ENCODE measurements at regions not wholly inside any gene's neighbourhood (a gene's known extent, or its start where the extent isn't known, plus 50 kb on each side); places are given as distances from the start of the nearest gene placed in this dataset.
A peak's percentile ranks its signal among the peaks of the same experiment; 100 is the strongest.
"Not testable (repeated sequence)": the region's sequence is repeated elsewhere in the genome, so short reads cannot be mapped to it uniquely, and the experiment has no call there.

DNA sequence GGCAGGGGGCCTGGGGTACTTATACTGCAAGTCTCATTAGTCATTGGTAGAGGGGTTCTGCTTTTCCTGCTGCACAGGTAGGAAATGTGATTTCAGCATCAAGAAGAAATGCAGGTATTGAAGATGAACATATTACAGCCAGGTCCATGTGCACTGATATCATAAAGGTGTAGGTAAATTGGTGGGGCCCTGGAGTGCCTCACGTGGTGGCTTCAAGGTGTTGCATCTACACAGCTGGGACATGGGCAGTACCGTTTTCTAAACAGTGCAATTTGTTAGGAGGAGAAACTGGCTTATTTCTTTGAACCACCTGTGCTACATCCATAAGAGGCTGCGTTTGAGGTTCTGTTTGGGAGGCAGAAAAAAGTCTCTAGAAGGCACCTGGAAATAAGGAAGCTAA is 618.1 kb upstream of the RBFOX1 start:
- DNase-seq = no peak

DNA sequence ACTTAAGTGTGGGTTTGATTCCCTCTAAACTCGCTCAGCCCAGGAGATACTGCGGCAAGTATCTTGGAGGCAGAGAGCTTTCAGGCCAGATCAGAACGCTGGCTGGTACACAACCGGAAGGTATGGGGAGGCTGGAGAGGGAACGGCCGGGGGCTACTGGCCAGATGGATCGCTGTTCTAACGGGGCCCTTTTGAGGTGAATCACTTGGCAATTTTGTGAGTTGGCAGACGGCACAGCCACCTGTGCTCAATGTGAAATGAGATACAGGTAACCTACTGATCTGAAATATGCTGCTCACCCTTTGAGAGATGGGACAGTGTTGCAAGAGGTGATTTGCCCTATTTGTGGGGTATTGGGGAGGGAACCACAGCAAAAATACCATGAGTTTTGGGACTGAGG is 622.9 kb upstream of the RBFOX1 start:
- no peak for DNase-seq

DNA sequence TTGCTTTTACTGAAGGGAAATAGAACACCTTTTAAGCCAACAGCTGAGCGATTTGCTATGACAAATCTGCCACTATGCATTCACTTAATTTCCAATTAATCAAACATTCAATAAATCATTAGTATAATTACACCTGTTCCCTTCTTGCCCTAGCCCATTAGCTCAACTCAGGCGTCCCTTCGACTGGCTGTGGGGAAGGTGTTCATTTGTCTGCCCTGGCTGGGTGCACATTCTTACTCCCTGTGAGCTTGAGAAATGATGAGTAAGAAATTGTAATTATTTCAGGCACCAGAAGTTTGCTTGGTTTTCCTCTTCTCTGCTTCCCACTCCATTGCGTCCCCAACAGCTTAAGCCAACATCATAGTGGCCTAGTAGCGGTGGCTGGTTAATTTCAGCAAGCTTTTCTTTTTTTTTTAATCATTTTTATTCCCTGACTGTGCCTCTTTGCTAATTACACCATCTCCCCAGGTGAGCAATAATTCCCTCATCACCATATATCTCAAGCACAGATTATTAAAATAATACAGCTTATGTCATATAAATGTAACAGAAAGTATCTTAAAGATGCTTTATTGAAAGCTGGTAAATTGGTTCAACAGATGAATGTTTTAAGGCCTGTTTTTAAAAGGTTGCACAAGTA is 623.9 kb upstream of the RBFOX1 start:
- no peak for DNase-seq

DNA sequence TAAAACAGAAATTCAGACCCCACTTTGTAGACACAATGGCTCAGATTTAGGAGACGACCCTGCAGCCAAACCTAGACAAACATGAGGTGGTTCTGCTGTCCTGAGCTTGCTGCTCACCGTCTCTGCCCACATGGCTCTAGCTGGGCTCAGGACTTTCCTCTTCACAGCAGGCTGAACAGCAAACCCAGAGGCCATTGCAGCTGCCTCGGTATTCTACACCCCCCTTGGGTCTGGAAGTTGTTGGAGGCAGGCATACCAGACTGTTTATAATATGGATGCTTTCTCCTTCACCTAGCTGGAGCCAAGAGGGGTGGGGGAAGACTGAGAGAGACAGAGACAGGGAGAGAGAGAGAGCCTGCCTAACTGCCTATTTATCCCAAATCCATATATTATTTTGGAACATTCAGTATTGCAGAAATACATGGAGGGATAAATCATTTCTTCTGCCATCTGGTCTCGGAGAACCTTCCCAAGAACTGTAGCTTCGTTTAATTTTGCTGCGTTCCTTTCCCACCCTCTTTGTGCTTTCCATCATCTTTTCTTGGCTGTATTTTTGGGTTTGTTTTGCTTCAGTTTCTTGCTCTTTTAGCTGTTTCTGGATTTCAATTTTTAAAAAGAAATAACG is 628.2 kb upstream of the RBFOX1 start:
- no peak for DNase-seq

DNA sequence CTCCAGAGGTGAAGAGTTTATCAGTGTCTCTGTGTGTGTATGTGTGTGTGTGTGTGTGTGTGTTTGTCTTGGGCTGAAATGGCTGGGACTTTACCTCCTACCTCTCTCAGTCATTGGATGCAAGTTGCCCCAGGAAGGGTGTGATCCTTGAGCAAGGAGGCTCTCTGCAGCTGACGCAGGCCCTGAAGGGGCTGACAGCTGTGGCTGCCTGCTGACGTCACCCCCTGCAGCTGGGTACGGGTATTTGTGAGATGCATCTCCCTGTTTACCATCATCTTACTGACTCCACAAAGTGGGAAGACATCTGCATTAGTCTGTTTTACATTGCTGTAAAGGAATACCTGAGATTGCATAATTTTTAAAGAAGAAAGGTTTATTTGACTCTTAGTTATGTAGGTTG is 631.5 kb upstream of the RBFOX1 start:
- DNase-seq = no peak

DNA sequence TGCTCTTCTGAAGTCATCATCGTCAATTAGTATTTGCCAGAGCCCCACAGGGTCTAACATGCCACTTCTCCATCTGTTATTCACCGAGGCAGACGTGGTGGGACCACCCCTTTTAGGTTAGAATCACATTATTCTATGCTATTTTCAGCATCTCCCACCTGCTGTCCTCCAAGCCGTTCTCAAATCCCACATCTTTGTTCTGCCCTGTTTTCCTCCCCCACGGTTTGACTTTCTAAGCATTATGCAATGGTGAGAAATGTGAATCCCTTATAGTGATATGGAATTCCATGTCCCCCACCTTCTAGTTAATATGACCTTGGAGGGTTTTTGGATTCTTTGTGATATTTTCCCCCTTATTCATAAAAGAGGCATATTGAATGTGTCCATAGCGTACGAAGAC is 634.1 kb upstream of the RBFOX1 start:
- no peak for DNase-seq

DNA sequence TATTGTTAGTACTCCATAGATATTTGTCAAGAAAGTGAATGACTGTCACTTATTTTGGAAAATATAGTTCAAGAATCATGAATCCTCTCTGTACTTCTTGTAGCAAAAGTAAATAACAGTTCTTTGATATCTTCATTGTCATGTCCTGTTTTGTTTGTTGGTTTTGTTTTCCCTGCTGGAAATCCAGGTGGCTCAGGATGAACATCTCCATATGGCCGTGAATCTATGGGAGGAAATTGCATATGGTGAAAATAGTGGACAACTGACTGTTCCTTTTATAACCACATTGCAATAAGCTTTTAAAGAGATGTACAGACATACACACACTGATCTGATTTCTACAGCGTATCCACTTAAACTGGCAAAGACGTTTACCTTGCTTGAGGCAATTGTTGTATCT is 637.0 kb upstream of the RBFOX1 start:
- no peak for DNase-seq

DNA sequence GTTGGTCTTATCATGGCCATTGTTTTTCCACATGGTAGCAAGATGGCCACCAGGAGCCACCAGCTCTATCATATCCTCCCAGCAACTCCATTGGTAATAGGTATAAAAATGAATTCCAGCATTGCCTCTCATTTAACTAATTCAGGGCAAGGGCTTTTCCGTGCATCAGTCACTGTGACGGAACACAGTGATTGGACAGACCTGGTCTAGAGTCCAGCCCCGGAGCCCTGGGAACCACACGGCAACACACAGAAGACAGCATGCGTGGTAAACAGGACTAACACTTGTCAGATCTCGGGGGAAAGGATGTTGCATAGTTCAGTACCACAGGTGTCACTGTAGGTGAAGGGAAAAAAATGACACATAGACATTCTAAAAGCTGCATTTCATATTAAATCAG is 638.0 kb upstream of the RBFOX1 start:
- no peak for DNase-seq

DNA sequence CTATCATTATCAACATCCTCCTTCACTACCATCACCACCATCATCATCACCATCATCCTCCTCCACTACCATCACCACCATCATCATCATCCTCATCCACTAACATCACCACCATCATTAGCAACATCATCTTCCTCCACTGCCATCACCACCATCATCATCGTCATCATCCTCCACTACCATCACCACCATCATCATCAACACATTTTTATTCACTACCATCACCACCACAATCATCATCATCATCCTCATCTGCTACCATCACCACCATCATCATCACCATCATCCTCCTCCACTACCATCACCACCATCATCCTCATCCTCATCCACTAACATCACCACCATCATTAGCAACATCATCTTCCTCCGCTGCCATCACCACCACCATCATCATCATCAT is 639.2 kb upstream of the RBFOX1 start:
- DNase-seq = not testable (repeated sequence)

DNA sequence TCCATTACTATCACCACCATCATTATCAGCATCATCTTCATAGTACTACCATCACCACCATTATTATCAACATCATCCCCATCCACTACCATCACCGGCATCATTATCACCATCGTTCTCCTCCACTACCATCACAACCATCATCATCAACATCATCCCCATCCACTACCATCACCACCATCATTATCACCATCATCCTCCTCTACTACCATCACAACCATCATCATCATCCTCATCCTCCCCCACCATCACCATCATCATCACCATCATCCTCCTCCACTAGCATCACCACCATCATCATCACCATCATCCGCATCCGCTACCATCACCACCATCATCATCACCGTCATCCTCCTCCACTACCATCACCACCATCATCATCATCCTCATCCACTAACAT is 639.8 kb upstream of the RBFOX1 start:
- no peak for DNase-seq

DNA sequence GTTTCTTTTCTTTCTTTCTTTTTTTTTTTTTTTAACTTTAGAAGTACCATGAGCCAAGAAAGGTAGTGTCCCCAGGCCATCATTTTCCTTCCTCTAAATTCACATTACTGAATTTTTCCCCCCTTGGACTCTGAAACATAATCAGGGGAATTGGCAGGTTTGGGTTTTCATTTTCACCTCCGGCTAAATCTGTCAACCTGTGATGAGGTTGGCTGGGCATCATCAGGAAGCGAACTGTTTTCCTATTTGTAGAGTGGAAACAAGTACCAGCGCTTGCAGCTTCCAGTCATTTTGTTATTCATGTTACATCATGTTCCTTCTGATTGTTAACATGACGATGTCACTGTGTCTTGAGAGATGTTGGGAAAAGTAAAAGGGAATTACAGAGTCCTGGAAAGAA is 641.9 kb upstream of the RBFOX1 start:
- no peak for DNase-seq

DNA sequence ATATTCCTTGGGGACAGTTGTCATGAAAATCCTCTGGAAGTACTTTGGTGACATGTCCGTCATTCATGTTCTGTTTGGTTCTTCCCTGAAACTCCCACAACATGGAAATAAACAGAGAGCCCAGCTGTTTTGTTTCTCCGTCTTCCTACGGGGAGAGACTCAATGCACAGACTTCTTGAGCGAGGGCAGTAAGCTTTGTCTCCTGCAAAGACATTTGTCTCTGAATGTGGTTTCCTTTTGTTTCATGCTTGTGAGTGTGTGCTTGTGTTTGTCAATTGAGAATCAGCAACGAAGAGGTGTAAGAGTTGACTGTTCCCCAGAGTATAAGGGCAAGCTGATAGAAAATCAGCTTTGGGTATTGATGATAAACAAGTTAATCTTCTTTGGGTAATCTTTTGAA is 643.0 kb upstream of the RBFOX1 start:
- DNase-seq = no peak

DNA sequence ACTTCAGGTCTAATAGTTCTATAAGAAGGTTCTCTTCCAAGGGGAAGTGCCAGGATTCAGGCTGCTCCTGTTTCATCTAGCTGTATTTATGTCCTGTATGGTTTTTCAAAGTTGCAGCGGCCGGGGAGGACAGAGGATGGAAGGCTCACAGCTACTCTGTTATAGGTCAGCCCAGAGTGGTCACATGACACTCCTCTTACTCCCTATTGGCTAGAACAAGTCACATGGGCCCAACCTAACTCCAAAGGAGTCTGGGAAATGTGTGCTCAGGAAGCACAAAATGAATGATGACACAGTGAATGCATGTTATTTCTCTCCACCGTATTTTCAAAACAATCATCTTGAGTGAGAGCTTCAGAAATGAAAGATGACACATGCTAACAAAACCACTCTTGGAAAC is 645.1 kb upstream of the RBFOX1 start:
- DNase-seq = no peak

DNA sequence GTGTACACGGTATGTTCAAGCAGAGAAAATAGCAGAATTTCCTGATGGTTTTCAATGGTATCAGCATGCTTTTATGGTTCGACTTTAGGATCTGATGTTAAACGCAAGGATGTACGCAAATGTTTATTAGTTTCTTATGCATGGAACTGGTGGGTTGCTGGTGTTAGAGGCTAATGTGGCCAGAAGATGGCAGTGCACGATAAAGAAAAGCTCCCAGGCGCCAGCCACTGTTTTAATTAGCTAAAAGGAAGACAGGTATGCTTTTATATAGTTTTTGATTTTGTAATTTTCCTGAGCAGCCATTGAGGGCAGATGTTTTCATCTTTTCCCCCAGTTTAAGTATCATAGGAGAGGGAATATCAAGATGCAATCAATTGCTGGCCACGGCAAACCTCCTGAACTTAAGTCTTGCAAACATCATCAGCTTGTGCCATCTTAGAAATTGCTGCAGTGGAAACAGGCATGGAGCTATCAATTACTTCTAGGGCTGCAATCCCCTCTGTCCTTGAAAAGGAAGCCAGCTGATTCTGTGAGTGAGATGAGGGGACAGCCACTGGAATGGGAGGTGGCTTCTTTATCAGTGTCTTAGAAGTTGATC is 648.5 kb upstream of the RBFOX1 start:
- no peak for DNase-seq

DNA sequence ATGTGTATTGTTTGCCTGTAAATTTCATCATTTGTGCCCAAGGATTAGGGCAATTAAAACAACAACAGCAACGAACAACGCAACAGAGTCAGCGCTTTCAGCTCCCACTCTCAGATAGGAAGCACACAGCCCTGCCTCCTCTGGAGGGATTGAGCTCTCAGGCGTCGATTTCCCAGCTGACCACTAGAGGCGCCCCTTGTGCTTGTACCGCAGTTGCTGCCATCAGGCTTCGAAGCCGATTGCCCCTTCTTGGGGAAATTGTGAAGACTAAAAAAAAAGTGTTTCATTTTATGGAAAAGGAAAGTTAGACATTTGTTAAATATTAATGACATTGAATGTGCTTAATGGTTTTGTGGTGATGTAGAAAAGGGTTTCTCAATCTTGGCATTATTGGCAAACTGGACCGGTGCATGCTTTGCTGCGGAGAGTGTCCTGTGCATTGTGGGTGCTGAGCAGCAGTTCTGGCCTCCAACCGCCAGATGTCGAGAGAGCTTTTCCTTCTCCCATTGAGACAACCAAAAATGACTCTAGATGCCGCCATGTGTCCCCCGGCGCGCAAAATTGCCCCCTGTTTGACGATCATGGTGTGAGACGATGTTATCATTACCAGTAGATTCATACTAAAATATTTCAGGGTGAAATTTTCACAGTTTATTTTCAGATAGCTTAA is 650.4 kb upstream of the RBFOX1 start:
- DNase-seq = peak; percentile 8

DNA sequence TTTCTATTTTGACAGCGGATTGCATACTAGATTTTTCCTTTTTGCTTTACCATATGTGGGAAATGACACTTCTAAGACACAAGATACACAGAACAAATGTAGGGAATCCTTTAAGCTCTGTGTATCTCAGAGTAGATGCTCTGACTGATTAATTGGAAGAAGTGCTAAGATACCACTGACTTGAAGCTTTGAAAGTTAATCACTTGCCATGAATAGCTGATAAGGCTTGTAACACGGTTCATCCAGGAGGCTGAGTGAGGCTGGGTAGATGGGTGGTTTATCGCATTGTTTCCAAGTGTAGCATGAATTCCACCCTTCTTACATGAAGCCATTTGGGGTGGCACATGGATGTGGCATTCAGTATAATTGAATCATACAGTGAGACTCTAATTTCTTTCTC is 654.1 kb upstream of the RBFOX1 start:
- DNase-seq = no peak

DNA sequence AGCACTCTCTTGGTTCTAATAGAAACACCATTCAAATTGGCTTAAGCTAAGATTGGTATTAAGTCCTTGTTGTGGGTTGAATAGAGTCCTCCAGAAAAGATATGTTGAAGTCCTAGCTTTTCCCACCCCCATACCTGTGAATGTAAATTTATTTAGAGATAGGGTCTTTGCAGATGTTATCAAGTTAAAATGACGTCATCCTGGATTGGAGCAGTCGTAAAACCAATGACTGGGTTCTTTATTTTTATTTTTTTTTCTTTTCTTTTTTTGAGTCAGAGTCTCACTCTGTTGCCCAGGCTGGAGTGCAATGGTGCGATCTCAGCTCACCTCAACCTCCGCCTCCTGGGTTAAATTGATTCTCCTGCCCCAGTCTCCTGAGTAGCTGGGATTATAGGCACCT is 658.6 kb upstream of the RBFOX1 start:
- DNase-seq = no peak

DNA sequence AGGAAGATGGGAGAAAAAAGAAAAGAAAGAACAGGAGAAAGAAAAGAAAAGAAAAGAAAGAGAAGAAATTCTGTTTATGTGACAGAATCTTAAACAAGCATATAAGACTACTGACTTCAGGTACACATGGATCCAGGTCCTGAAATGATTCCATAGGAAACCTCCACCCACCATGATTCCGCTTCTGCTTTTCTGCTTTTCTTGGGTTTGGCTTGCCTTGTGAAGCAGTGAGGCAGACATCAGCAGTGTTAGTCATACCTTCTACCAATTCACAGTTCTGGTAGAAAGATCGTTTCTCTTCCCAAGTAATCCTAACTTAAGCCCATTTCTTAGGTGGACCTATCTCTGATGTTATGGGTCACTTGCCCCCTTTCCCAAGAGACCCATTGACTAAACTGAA is 660.1 kb upstream of the RBFOX1 start:
- no peak for DNase-seq

DNA sequence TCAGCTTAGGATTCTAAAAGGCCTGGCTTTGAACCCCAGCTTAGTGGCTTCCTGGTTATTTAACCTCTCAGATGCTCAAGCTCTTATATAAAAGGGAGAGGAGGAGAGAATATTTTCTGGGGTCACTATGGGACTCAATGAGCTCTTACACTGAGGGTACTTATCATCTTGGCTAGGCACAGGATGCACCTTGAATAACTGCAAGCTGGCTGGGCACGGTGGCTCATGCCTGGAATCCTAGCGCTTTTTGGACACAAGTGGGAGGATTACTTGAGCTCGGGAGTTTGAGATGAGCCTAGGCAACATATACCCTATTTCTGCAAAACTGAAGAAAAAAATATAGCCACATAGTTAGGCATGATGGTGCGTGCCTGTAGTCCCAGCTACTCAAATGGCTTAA is 665.3 kb upstream of the RBFOX1 start:
- no peak for DNase-seq

DNA sequence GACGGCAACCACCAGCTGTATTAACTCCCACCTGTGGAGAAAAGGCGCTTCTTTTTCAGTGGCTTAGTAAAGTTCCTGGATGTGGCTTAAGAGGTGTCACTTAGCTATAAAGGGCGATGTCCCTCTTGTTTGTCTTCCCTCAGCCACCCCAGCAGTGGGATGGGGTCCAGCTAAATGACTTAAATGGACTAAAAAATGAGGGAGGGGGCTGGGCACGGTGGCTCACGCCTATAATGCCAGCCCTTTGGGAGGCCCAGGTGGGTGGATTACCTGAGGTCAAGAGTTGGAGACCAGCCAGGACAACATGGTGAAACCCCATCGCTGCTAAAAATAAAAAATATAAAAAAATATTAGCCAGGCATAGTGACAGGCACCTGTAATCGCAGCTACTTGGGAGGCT is 667.5 kb upstream of the RBFOX1 start:
- DNase-seq = no peak

DNA sequence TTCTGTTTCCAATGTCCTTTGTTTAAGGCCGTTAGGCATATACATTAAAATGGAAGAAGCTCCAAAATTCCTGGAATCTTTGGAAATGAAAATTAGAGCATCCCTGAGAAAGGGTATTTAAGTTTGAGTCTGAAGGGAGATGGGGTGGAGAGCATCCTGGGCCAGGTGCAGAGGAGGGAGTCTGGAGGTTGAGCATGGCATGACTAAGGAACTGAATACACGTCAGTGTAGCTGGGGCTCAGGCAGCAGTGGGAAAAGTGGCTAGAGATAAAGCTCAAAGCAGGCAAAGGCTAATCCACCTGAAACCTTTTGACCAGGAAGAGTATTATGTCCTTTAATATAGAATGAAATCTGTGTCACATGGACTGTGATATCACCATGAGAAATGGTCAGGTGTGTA is 669.0 kb upstream of the RBFOX1 start:
- DNase-seq = no peak

DNA sequence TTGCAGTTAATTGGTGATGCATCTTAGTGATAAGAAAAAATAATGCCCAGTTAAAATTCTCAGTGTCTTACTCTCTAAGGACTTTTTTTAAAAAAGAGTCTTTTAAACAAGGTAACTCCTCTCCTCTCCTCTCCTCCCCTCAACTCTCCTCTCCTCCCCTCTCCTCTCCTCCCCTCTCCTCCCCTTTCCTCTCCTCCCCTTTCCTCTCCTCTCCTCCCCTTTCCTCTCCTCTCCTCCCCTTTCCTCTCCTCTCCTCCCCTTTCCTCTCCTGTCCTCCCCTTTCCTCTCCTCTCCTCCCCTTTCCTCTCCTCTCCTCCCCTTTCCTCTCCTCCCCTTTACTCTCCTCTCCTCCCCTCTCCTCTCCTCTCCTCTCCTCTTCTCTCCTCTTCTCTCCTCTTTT is 675.9 kb upstream of the RBFOX1 start:
- no peak for DNase-seq

DNA sequence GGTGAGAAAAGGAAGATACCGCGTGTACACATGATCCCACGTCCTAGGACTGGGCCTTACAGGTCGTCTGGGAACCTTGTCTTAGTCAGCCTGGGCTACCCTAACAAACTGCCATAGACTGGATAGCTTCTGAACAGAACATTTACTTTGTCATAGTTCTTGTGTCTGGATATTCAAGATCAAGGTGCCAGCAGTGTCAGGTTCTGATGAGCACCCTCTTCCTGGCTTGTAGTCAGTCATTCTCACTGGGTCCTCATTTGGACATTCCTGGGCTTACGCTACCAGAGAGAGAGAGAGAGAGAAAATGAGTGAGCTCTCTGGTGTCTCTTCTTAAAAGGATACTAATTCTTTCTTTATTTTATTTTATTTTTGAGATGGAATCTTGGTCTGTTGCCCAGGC is 685.8 kb upstream of the RBFOX1 start:
- DNase-seq = no peak

DNA sequence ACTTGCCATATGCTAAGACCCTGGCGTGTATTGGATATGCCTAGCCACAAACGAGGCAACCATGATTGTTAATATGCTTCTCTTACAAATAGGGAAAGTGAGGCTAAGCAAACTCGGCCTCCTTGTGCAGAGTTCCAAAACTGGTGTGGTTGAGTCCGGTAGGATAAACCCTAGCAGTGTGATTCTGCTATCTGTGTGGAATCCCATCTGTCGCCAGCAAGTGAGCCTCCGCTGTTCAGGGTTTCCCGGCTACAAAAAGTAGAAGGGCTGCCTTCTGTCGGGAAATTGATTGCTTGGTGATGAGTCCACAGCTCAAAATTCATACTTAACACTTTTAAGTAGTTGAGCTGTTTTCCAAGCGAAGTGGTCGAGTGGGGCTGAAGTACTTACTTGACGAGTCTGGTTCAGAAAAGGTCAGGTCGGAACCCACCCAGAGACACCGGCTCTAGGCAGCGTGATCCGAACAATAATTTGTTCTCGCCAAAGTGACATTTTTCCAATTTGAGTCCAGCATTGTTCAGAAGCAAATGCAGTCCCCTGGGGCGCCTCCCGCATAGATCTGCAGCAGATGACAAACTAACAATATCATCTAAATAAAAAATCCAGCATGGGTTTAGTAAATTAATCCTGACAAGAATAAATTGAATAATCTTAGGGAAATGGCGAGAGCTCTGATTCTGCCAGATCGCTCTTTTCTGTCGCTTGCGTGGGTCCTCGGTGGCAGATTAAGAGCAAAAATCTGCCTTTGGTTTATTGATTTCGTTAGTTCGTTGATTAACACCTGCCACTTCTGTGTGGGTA is 686.7 kb upstream of the RBFOX1 start:
- no peak for DNase-seq
